GM12878 (cell line): ENCODE measurements at regions not wholly inside any gene's neighbourhood (a gene's known extent, or its start where the extent isn't known, plus 50 kb on each side); places are given as distances from the start of the nearest gene placed in this dataset.
"Not testable (repeated sequence)": the region's sequence is repeated elsewhere in the genome, so short reads cannot be mapped to it uniquely, and the experiment has no call there.

Source experiments
- ATAC-seq: fragments of 200-7000 bp; cut with Tn5 transposase; 3 replicates; pipeline ENCODE4 v1.9.1; 2020; ENCODE audit warnings: mild to moderate bottlenecking, moderate library complexity
- BruUV-seq: library from RNA; stranded (reverse); fragments of 400-500 nt; replicated peaks from 2 replicates; lab custom pipeline; 2021; lab: Mats Ljungman, UMichigan
- CTCF ChIA-PET: fragments of 300-600 bp; sonication (Branson Sonifier 250); formaldehyde crosslinking; extraction: SDS; loops from one replicate; lab custom pipeline; 2021; ENCODE audit warnings: inconsistent platforms; lab: Yijun Ruan, JAX
- POLR2A ChIA-PET: fragments of 350-600 bp; formaldehyde crosslinking; extraction: SDS; loops from one replicate; lab custom pipeline; 2021; ENCODE audit warnings: inconsistent platforms; lab: Charles Lee
- RAD21 ChIA-PET: fragments of 300-600 bp; sonication (Branson Sonifier 250); formaldehyde crosslinking; loops from one replicate; lab custom pipeline; 2023; ENCODE audit warnings: antibody characterized with exemption; ENCODE audit not compliant: unreplicated experiment; lab: Charles Lee
- SMC1A ChIA-PET: fragments of 300-600 bp; sonication (Branson Sonifier 250); formaldehyde crosslinking; loops from one replicate; lab custom pipeline; 2023; ENCODE audit not compliant: unreplicated experiment, uncharacterized antibody; lab: Charles Lee
- DNase-seq: peaks from one replicate; pipeline ENCODE4 v3.0.0-alpha.2; 2011; ENCODE audit warnings: low read depth, low spot score
- FAIRE-seq: peaks from 3 replicates; lab custom pipeline; 2011; peaks lifted over from hg19 to GRCh38; lab: Jason Lieb, UNC
- H2AFZ ChIP-seq: 2 replicates; pipeline ENCODE4 v1.6.0; 2011; ENCODE audit warnings: low read depth, low read length, control low read depth; ENCODE audit not compliant: control insufficient read depth
- H3K27ac ChIP-seq: 2 replicates; pipeline ENCODE4 v1.5.1; 2011; ENCODE audit warnings: control low read depth; ENCODE audit not compliant: control insufficient read depth, insufficient read depth
- H3K27me3 ChIP-seq, 2 experiments: replicated peaks in 1 of 2; 2 replicates each; pipeline versions ENCODE4 v1.6.0 to v1.6.1; 2011; ENCODE audit warnings: low read length in 1 of 2; ENCODE audit not compliant: control insufficient read depth in 2 of 2, insufficient read depth in 2 of 2
- H3K36me3 ChIP-seq, 2 experiments: 2 replicates each; pipeline ENCODE4 v1.5.1; 2011; ENCODE audit warnings: low read length in 1 of 2; ENCODE audit not compliant: control insufficient read depth in 2 of 2, insufficient read depth in 2 of 2
- H3K4me1 ChIP-seq: 2 replicates; pipeline ENCODE4 v1.6.1; 2011; ENCODE audit warnings: mild to moderate bottlenecking, low read length, moderate library complexity, mixed read lengths; ENCODE audit not compliant: control insufficient read depth, insufficient read depth
- H3K4me2 ChIP-seq: 2 replicates; pipeline ENCODE4 v1.6.0; 2011; ENCODE audit warnings: control low read depth; ENCODE audit not compliant: control insufficient read depth, insufficient read depth
- H3K4me3 ChIP-seq: fragments of 200-600 bp; sonication (generic); 2 replicates; pipeline ENCODE4 v1.5.1; 2016
- H3K79me2 ChIP-seq: 2 replicates; pipeline ENCODE4 v1.6.0; 2011; ENCODE audit warnings: low read length; ENCODE audit not compliant: control insufficient read depth, insufficient read depth
- H3K9ac ChIP-seq: 2 replicates; pipeline ENCODE4 v1.8.0; 2011; ENCODE audit warnings: low read length, control low read depth, mixed read lengths; ENCODE audit not compliant: control insufficient read depth, insufficient read depth
- H3K9me3 ChIP-seq: replicated peaks from 3 replicates; pipeline ENCODE4 v1.5.1; 2011; ENCODE audit warnings: mild to moderate bottlenecking, low read length; ENCODE audit not compliant: control insufficient read depth, insufficient read depth
- H4K20me1 ChIP-seq: 2 replicates; pipeline ENCODE4 v1.6.0; 2011; ENCODE audit not compliant: control insufficient read depth, insufficient read depth
- WGBS: methylation state at CpG from one replicate; pipeline ENCODE4 v1.1.6; 2016; ENCODE audit warnings: low lambda C conversion rate; ENCODE audit not compliant: insufficient replicate concordance, insufficient coverage; ENCODE audit errors: missing lambda C conversion rate; 5-methylcytosine and 5-hydroxymethylcytosine counted together
- in situ Hi-C: fragments of 300-500 bp; cut with MboI; formaldehyde crosslinking; loops from 9 replicates; pipeline ENCODE4 v1.14.3; 2018; ENCODE audit warnings: mixed read lengths
- intact Hi-C: fragments of 100-400 bp; cut with micrococcal nuclease; formaldehyde crosslinking; loops from one replicate; pipeline ENCODE4 v1.14.2; 2022; ENCODE audit not compliant: unreplicated experiment

- H2AFZ ChIP-seq, H3K4me1 ChIP-seq, ATAC-seq, DNase-seq, H3K27me3 ChIP-seq, H3K36me3 ChIP-seq, intact Hi-C loops, H3K27ac ChIP-seq, H3K79me2 ChIP-seq, H3K9me3 ChIP-seq, SMC1A ChIA-PET, H3K4me3 ChIP-seq, H3K4me2 ChIP-seq, in situ Hi-C loops, H4K20me1 ChIP-seq, H3K9ac ChIP-seq, BruUV-seq, FAIRE-seq, POLR2A ChIA-PET, RAD21 ChIA-PET, CTCF ChIA-PET: not testable (repeated sequence)
- 74% methylated on average over 4 of the region's 4 CpGs for WGBS
Measured at GRCh38 chr1:120973836-120974235, 84.3 kb downstream of the PPIAL4A start.

DNA sequence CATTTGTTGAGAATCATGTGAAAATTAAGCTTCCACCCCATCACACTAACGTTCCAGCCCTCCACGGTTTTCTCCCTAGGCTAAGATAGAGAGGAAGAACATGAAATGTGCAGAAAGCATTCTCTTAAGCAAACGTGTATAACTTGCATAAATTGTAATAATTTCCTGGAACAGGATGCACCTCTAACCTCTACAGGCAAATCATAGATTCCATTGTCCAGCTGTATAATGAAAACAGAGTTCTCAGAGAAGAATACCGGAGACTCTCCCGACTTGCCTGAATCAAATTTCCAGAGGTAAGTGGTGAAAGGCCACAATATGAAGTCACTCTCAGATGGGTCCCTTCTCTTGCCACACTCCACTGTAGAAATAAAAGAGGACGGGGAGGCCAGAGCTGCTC lies 87.7 kb downstream of the PPIAL4A start:
- H3K4me2 ChIP-seq, H3K79me2 ChIP-seq, CTCF ChIA-PET, H2AFZ ChIP-seq, H3K9me3 ChIP-seq, BruUV-seq, FAIRE-seq, H3K9ac ChIP-seq, H3K4me1 ChIP-seq, ATAC-seq, in situ Hi-C loops, RAD21 ChIA-PET, H3K27ac ChIP-seq, DNase-seq, intact Hi-C loops, H3K27me3 ChIP-seq, H3K36me3 ChIP-seq, POLR2A ChIA-PET, SMC1A ChIA-PET, H3K4me3 ChIP-seq, H4K20me1 ChIP-seq: not testable (repeated sequence)
- WGBS, result 68% methylated on average over 4 of the region's 6 CpGs

DNA sequence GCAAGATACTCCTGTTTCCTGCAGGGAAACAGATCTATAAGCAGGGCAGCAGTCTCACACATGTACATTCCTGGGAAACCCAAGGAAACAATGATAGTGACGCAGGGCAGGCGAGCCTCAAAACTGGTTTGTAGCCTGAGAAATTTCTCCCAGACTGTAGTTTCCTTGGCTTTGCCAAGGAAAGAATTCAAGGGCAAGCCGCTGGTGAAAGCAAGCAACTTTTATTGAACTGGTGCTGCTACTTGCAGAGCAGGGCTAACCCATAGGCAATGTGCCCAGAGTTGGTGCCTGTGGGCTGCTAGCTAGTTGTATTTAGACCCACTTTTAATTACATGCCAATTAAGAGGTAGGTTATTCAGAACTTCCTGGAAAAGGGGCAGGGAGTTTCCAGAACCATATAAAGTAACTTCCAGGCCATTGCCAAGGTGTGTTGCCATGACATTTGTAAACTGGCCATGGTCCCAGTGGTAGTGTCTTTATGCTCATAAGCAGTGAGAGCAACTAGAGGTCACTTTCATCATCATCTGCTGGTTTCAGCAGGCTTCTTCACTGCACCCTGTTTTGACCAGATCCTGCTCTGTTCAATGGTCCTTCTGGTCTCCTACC lies 92.0 kb downstream of the PPIAL4A start:
- H3K4me2 ChIP-seq, H3K36me3 ChIP-seq, POLR2A ChIA-PET, RAD21 ChIA-PET, CTCF ChIA-PET, H3K27me3 ChIP-seq, in situ Hi-C loops, ATAC-seq, H3K9ac ChIP-seq, H3K4me3 ChIP-seq, intact Hi-C loops, H2AFZ ChIP-seq, H3K27ac ChIP-seq, H3K79me2 ChIP-seq, H3K9me3 ChIP-seq, SMC1A ChIA-PET, H4K20me1 ChIP-seq, BruUV-seq, H3K4me1 ChIP-seq, FAIRE-seq, DNase-seq: not testable (repeated sequence)
- WGBS, result 43% methylated on average over 3 of the region's 3 CpGs

DNA sequence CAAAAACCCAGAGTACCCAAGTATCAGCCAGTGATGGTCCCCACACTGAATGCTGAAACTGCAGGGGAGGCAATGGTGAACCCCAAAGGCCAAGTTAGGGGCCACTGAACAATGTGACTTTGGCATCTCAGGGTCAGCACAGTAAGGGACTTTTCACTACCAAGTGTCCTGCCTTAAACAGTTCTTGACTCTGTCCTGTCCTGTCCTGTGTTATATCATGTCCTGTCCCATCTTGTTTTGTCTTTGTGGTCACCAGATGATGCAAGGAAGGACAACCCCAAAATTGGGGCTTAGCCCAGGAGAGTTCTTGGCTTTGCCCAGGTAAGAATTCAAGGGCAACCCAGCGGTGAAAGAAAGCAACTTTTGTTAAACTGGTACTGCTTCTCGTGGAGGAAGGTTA lies 105.0 kb downstream of the PPIAL4A start:
- CTCF ChIA-PET, H3K4me2 ChIP-seq, H3K79me2 ChIP-seq, H3K36me3 ChIP-seq, H3K4me3 ChIP-seq, H3K27me3 ChIP-seq, H2AFZ ChIP-seq, H3K4me1 ChIP-seq, BruUV-seq, intact Hi-C loops, H3K27ac ChIP-seq, DNase-seq, SMC1A ChIA-PET, POLR2A ChIA-PET, RAD21 ChIA-PET, in situ Hi-C loops, H3K9ac ChIP-seq, H3K9me3 ChIP-seq, FAIRE-seq, H4K20me1 ChIP-seq: not testable (repeated sequence)
- ATAC-seq, result peak; percentile 54
- WGBS, result 82% methylated on average over 2 of the region's 2 CpGs
